ENCODE measurements at regions not wholly inside any gene's neighbourhood (a gene's known extent, or its start where the extent isn't known, plus 50 kb on each side); places are given as distances from the start of the nearest gene placed in this dataset.
"Not testable (repeated sequence)": the region's sequence is repeated elsewhere in the genome, so short reads cannot be mapped to it uniquely, and the experiment has no call there.

GRCh38 chr15:29648415-29648814 is 173.9 kb downstream of the TJP1 start:
- not testable (repeated sequence) for H3K4me2 ChIP-seq (ENCODE audit: low read length); H3K27ac ChIP-seq (ENCODE audit: low read depth, low read length, poor library complexity, severe bottlenecking); H2AFZ ChIP-seq (ENCODE audit: low read length); H3K9me3 ChIP-seq (ENCODE audit: low read length); H3K4me1 ChIP-seq (ENCODE audit: insufficient read depth, low read length, severe bottlenecking); H4K20me1 ChIP-seq (ENCODE audit: insufficient read depth, low read length); H3K36me3 ChIP-seq (ENCODE audit: insufficient read depth, low read length); H3K9ac ChIP-seq (ENCODE audit: low read length); H3F3A ChIP-seq (ENCODE audit: insufficient read depth, low read length); H3K79me2 ChIP-seq (ENCODE audit: insufficient read depth, low read length); H3K27me3 ChIP-seq (ENCODE audit: insufficient read depth, low read length); H3K9me2 ChIP-seq (ENCODE audit: low read depth, low read length); H3K4me3 ChIP-seq (ENCODE audit: low read depth, low read length, poor library complexity, severe bottlenecking)

GRCh38 chr15:29645841-29646240 is 176.4 kb downstream of the TJP1 start:
- no peaks in the 10 kb centered on the region; the same call in 1 of the 2 replicates for H3K36me3 ChIP-seq (ENCODE audit: insufficient read depth, low read length)
- no peaks in the 10 kb centered on the region for H3K9me3 ChIP-seq (ENCODE audit: low read length)
- no peaks in the 10 kb centered on the region for H3K79me2 ChIP-seq (ENCODE audit: insufficient read depth, low read length)
- no peak overlapping the region for H3K9ac ChIP-seq (ENCODE audit: low read length)
- H3K4me2 ChIP-seq (ENCODE audit: low read length), result no peak overlapping the region
- no peaks in the 10 kb centered on the region for H3K27me3 ChIP-seq (ENCODE audit: insufficient read depth, low read length)
- H3K4me1 ChIP-seq (ENCODE audit: insufficient read depth, low read length, severe bottlenecking), result no peaks in the 10 kb centered on the region
- no peak overlapping the region for H2AFZ ChIP-seq (ENCODE audit: low read length)
- no peaks in the 10 kb centered on the region for H3F3A ChIP-seq (ENCODE audit: insufficient read depth, low read length)
- H3K9me2 ChIP-seq (ENCODE audit: low read depth, low read length), result no peaks in the 10 kb centered on the region
- H3K4me3 ChIP-seq (ENCODE audit: low read depth, low read length, poor library complexity, severe bottlenecking), result no peak overlapping the region
- no peak for TF ChIP-seq EZH2 (IDR thresholded peaks at IDR 0.05; ENCODE audit: borderline replicate concordance, low read length)
- TF ChIP-seq, protein P1, sequence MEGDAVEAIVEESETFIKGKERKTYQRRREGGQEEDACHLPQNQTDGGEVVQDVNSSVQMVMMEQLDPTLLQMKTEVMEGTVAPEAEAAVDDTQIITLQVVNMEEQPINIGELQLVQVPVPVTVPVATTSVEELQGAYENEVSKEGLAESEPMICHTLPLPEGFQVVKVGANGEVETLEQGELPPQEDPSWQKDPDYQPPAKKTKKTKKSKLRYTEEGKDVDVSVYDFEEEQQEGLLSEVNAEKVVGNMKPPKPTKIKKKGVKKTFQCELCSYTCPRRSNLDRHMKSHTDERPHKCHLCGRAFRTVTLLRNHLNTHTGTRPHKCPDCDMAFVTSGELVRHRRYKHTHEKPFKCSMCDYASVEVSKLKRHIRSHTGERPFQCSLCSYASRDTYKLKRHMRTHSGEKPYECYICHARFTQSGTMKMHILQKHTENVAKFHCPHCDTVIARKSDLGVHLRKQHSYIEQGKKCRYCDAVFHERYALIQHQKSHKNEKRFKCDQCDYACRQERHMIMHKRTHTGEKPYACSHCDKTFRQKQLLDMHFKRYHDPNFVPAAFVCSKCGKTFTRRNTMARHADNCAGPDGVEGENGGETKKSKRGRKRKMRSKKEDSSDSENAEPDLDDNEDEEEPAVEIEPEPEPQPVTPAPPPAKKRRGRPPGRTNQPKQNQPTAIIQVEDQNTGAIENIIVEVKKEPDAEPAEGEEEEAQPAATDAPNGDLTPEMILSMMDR (IDR thresholded peaks at IDR 0.05; ENCODE audit: low read length), result no peak
- no peak overlapping the region for H3K27ac ChIP-seq (ENCODE audit: low read depth, low read length, poor library complexity, severe bottlenecking)
- no peaks in the 10 kb centered on the region for H4K20me1 ChIP-seq (ENCODE audit: insufficient read depth, low read length)

DNA sequence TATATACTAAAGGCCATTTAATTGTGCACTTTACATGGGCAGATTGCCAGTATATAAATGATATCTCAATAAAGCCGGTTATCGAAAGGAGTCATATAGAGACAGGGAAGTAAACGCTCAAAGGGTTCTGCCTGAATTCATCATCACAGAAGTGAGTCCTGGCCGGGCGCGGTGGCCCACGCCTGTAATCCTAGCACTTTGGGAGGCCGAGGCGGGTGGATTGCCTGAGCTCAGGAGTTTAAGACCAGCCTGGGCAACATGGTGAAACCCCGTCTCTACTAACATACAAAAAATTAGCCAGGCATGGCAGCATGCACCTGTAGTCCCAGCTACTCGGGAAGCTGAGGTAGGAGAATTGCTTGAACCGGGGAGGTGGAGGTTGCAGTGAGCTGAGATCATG is 177.9 kb downstream of the TJP1 start:
- H3K4me1 ChIP-seq (ENCODE audit: insufficient read depth, low read length, severe bottlenecking); H3K79me2 ChIP-seq (ENCODE audit: insufficient read depth, low read length); H4K20me1 ChIP-seq (ENCODE audit: insufficient read depth, low read length); H3K27me3 ChIP-seq (ENCODE audit: insufficient read depth, low read length); H3K4me2 ChIP-seq (ENCODE audit: low read length); H3K27ac ChIP-seq (ENCODE audit: low read depth, low read length, poor library complexity, severe bottlenecking); H3K36me3 ChIP-seq (ENCODE audit: insufficient read depth, low read length); H3K9ac ChIP-seq (ENCODE audit: low read length); H3K9me2 ChIP-seq (ENCODE audit: low read depth, low read length); H3K9me3 ChIP-seq (ENCODE audit: low read length); H3K4me3 ChIP-seq (ENCODE audit: low read depth, low read length, poor library complexity, severe bottlenecking); H3F3A ChIP-seq (ENCODE audit: insufficient read depth, low read length); H2AFZ ChIP-seq (ENCODE audit: low read length): not testable (repeated sequence)

DNA sequence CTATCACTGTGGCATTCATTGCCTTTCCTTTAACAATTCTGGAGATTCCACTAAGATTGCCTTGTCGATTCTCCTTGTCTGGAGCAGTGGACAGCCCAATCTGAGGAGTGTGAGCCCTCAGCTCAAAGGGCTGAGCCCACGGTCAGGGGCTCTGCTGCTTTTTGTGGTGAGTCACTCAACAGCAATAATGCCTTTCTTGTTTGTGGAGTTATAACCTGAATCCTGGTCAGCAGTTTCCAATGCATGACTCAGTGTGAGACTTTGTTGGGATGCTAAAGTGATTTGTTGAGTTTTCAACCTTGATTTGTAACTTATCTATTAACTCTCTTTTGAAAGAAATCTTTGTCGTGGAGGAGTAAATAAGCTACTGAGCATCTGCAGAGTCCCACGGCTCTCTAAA is 183.5 kb downstream of the TJP1 start:
- Histone ChIP-seq H3K27me3 (ENCODE audit: insufficient read depth, low read length) (no peaks in the 10 kb centered on the region), H3K4me3 (ENCODE audit: low read depth, low read length, poor library complexity, severe bottlenecking) (no peak overlapping the region), H3F3A (ENCODE audit: insufficient read depth, low read length) (no peaks in the 10 kb centered on the region), H3K79me2 (ENCODE audit: insufficient read depth, low read length) (no peaks in the 10 kb centered on the region), H3K4me1 (ENCODE audit: insufficient read depth, low read length, severe bottlenecking) (no peaks in the 10 kb centered on the region), H3K4me2 (ENCODE audit: low read length) (no peak overlapping the region), H3K36me3 (ENCODE audit: insufficient read depth, low read length) (no peaks in the 10 kb centered on the region), H3K9me2 (ENCODE audit: low read depth, low read length) (no peaks in the 10 kb centered on the region), H3K27ac (ENCODE audit: low read depth, low read length, poor library complexity, severe bottlenecking) (no peak overlapping the region), H3K9ac (ENCODE audit: low read length) (no peak overlapping the region), H4K20me1 (ENCODE audit: insufficient read depth, low read length) (no peaks in the 10 kb centered on the region), H2AFZ (ENCODE audit: low read length) (no peak overlapping the region), H3K9me3 (ENCODE audit: low read length) (no peaks in the 10 kb centered on the region)
- TF ChIP-seq, protein P1 (IDR thresholded peaks at IDR 0.05; ENCODE audit: low read length), result no peak
- no peak for TF ChIP-seq EZH2 (IDR thresholded peaks at IDR 0.05; ENCODE audit: borderline replicate concordance, low read length)
